ENCODE measurements at regions not wholly inside any gene's neighbourhood (a gene's known extent, or its start where the extent isn't known, plus 50 kb on each side); places are given as distances from the start of the nearest gene placed in this dataset.

DNA sequence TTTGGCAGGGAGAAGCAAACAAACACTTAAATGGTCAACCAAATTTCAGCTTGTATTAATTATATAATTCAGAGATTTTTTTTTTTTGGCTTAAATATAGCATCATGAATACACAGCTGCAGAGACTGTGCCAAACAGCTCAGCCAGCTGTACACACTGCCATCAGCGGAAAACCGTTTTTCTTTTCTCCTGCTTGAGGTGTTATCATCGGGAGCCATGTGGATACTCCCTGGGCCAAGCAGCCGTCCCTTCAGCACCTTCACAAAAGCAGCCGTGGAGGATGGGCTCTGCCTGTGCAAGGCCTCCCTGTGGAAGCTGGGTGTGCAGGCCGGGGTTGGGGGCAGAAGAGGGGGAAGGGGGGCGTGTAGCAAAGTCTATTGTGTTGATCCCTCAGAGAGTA is 85.0 kb downstream of the NUF2 start:
- no peak for TF ChIP-seq SP1 (IDR thresholded peaks at IDR 0.05; ENCODE audit: low read depth)
- TF ChIP-seq, protein P1, sequence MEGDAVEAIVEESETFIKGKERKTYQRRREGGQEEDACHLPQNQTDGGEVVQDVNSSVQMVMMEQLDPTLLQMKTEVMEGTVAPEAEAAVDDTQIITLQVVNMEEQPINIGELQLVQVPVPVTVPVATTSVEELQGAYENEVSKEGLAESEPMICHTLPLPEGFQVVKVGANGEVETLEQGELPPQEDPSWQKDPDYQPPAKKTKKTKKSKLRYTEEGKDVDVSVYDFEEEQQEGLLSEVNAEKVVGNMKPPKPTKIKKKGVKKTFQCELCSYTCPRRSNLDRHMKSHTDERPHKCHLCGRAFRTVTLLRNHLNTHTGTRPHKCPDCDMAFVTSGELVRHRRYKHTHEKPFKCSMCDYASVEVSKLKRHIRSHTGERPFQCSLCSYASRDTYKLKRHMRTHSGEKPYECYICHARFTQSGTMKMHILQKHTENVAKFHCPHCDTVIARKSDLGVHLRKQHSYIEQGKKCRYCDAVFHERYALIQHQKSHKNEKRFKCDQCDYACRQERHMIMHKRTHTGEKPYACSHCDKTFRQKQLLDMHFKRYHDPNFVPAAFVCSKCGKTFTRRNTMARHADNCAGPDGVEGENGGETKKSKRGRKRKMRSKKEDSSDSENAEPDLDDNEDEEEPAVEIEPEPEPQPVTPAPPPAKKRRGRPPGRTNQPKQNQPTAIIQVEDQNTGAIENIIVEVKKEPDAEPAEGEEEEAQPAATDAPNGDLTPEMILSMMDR (IDR thresholded peaks at IDR 0.05 in 2 of 3, conservative IDR thresholded peaks at IDR 0.05 in 1 of 3; ENCODE audit: borderline replicate concordance in 1 of 3, insufficient read depth in 1 of 3, low read depth in 2 of 3, low read length in 2 of 3) = no peak
- TF ChIP-seq POLR2AphosphoS5 (IDR thresholded peaks at IDR 0.05; ENCODE audit: low read depth, low read length) = no peak
- TF ChIP-seq, protein P2, sequence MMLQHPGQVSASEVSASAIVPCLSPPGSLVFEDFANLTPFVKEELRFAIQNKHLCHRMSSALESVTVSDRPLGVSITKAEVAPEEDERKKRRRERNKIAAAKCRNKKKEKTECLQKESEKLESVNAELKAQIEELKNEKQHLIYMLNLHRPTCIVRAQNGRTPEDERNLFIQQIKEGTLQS (IDR thresholded peaks at IDR 0.05) = no peak
- no peak for TF ChIP-seq POLR2A (IDR thresholded peaks at IDR 0.05; ENCODE audit: borderline replicate concordance, extremely low read depth, insufficient read depth, insufficient read length)
- TF ChIP-seq EZH2 (IDR thresholded peaks at IDR 0.05) = no peak
- TF ChIP-seq, protein P3, sequence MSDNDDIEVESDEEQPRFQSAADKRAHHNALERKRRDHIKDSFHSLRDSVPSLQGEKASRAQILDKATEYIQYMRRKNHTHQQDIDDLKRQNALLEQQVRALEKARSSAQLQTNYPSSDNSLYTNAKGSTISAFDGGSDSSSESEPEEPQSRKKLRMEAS (IDR thresholded peaks at IDR 0.05) = no peak
- TF ChIP-seq CEBPB (IDR thresholded peaks at IDR 0.05; ENCODE audit: low read depth) = no peak
- TF ChIP-seq EZH2phosphoT487 (IDR thresholded peaks at IDR 0.05; ENCODE audit: borderline replicate concordance) = no peak
- no peak for TF ChIP-seq EGR1 (IDR thresholded peaks at IDR 0.05; ENCODE audit: low read depth)

Data from HCT116 (cell line).